Kidney (tissue), 13 donors: ENCODE measurements at regions not wholly inside any gene's neighbourhood (a gene's known extent, or its start where the extent isn't known, plus 50 kb on each side); places are given as distances from the start of the nearest gene placed in this dataset.

Source experiments
- DNase-seq, 5 donors: peaks; one replicate each; pipeline ENCODE4 v3.0.0-alpha.2; 2013 to 2020
- FAIRE-seq: peaks from 2 replicates; lab custom pipeline; 2012; peaks lifted over from hg19 to GRCh38; lab: Jason Lieb, UNC
- H3K27ac ChIP-seq, 2 donors: one replicate each; pipeline ENCODE4 v1.7.0; 2013; ENCODE audit warnings: low read depth in 2 of 2, low read length in 2 of 2, inconsistent platforms in 1 of 2
- H3K27me3 ChIP-seq: one replicate; pipeline ENCODE4 v1.7.1; 2013; ENCODE audit warnings: low read length, inconsistent platforms; ENCODE audit not compliant: control insufficient read depth, insufficient read depth
- H3K36me3 ChIP-seq, 3 donors: one replicate each; pipeline versions ENCODE4 v1.7.0 to v1.7.1; 2013; ENCODE audit warnings: low read length in 3 of 3, control low read depth in 1 of 3, inconsistent platforms in 1 of 3; ENCODE audit not compliant: insufficient read depth in 3 of 3, control insufficient read depth in 2 of 3
- H3K4me1 ChIP-seq, 3 donors: one replicate each; pipeline versions ENCODE4 v1.7.0 to v1.7.1; 2013; ENCODE audit warnings: low read length in 3 of 3, inconsistent platforms in 1 of 3, low read depth in 1 of 3; ENCODE audit not compliant: control insufficient read depth in 2 of 3, insufficient read depth in 2 of 3
- H3K4me3 ChIP-seq, 3 donors: one replicate each; pipeline versions ENCODE4 v1.7.0 to v1.8.1; 2013; ENCODE audit warnings: low read length in 3 of 3, control low read depth in 1 of 3, inconsistent platforms in 1 of 3
- H3K9ac ChIP-seq, 3 donors: one replicate each; pipeline versions ENCODE4 v1.7.0 to v1.7.1; 2013; ENCODE audit warnings: low read length in 3 of 3, control low read depth in 1 of 3, inconsistent platforms in 1 of 3
- H3K9me3 ChIP-seq, 3 donors: one replicate each; pipeline versions ENCODE4 v1.7.0 to v1.7.1; 2013; ENCODE audit warnings: low read length in 3 of 3, control low read depth in 1 of 3, inconsistent platforms in 1 of 3; ENCODE audit not compliant: control insufficient read depth in 2 of 3, insufficient read depth in 1 of 3
- intact Hi-C: fragments of 100-400 bp; cut with DNase I; formaldehyde crosslinking; loops from one replicate; pipeline ENCODE4 v1.11.1; 2022
- TF ChIP-seq, protein P1 (sequence below): IDR thresholded peaks from 3 replicates; pipeline ENCODE4 v1.5.1; 2012; ENCODE audit warnings: mild to moderate bottlenecking, moderate library complexity, borderline replicate concordance; ENCODE audit not compliant: insufficient read depth; ENCODE audit errors: extremely low read depth
- donor health status: control.
- donor health status: control.
- donor health status: control.
- donor health status: control.
- donor health status: control.
- donor health status: DM: yes; HTN: yes; CAD: no.
- donor health status: Normal renal cell carcinoma (clear cell type).

DNA sequence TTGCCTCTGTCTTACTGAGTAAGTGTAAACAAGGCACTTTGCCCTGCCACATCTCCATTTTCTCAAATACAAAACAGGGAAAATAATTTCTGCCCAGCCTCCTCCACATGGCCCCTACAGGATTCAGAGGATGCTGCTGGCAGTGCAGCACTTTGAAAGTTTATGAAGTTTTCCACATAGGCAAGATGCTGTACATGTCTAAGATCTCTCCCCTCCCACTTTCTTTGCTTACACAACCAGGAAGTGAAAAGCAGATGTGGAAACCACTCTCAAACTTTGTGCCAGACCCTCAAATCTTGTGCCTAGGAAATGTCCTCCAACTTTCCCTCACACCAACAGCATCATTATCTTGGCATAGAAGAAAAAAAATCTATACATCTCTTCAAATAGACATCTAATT, 257.0 kb upstream of the LDB2 start:
- no peaks in the 10 kb centered on the region for H3K36me3 ChIP-seq
- FAIRE-seq: no peak
- H3K27me3 ChIP-seq: no peaks in the 10 kb centered on the region
- H3K4me1 ChIP-seq: no peaks in the 10 kb centered on the region
- no peak for DNase-seq
- TF ChIP-seq, protein P1, sequence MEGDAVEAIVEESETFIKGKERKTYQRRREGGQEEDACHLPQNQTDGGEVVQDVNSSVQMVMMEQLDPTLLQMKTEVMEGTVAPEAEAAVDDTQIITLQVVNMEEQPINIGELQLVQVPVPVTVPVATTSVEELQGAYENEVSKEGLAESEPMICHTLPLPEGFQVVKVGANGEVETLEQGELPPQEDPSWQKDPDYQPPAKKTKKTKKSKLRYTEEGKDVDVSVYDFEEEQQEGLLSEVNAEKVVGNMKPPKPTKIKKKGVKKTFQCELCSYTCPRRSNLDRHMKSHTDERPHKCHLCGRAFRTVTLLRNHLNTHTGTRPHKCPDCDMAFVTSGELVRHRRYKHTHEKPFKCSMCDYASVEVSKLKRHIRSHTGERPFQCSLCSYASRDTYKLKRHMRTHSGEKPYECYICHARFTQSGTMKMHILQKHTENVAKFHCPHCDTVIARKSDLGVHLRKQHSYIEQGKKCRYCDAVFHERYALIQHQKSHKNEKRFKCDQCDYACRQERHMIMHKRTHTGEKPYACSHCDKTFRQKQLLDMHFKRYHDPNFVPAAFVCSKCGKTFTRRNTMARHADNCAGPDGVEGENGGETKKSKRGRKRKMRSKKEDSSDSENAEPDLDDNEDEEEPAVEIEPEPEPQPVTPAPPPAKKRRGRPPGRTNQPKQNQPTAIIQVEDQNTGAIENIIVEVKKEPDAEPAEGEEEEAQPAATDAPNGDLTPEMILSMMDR: no peak
- intact Hi-C loops: no loop called here
- no peak overlapping the region for H3K9ac ChIP-seq
- no peak overlapping the region for H3K4me3 ChIP-seq
- no peak overlapping the region for H3K27ac ChIP-seq
- H3K9me3 ChIP-seq: no peaks in the 10 kb centered on the region

DNA sequence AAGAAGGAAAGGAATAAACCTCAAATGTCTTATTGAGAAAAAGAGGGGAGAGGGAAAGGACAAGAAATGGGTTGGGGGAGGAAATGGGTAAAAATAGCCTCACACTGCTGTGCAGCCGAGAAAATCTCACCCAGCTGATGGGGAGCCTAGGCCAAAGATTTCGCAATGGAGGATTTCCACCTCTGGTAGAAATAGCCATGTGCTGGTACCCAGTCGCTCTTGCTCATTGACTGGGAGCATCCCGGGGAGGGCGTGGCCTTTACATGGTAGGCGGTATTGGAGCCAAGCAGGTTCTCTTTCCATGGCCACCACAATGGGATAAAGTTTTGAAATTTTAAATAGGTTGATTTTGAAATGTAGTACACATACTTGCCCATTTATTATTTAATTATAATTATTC, 255.1 kb upstream of the LDB2 start:
- H3K4me3 ChIP-seq: no peak overlapping the region
- TF ChIP-seq, protein P1: no peak
- H3K9me3 ChIP-seq: peaks cover 0 to 4% (median 0%) of the 10 kb centered on the region in 3 donors
- H3K36me3 ChIP-seq: no peaks in the 10 kb centered on the region
- intact Hi-C loops: no loop called here
- DNase-seq (no peak), FAIRE-seq (no peak)
- no peaks in the 10 kb centered on the region for H3K27me3 ChIP-seq
- no peaks in the 10 kb centered on the region for H3K4me1 ChIP-seq
- no peak overlapping the region for H3K27ac ChIP-seq
- no peak overlapping the region for H3K9ac ChIP-seq

DNA sequence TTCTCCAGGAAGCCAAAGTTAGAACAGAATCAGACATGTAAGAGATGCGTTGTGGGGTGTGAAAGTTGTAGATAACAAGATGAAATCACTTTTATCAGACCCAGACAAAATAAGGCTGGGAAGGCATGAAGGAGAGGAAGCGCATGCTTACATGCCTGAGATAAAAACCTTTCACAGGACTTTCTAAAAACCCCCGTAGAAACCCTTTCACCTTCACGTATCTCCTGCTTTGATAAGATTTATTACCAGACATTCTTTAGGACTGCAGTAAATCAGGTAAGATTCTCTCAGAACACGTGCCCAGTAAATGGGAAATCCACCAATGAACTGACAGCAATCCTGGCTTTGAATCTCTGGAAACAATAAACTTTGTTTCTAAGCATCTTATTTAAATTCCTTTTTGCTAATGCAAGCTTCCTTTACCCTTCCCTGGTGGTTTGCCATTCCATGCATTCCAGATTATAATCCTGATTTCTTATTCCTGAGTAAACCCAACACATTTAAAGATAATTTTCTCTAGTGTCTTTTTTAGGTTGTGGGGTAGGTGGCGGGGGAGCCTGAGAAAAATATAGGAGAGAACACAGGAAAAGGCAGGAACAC, 254.6 kb upstream of the LDB2 start:
- H3K4me1 ChIP-seq: no peaks in the 10 kb centered on the region
- intact Hi-C loops: no loop called here
- no peak for DNase-seq
- TF ChIP-seq, protein P1: no peak
- no peaks in the 10 kb centered on the region for H3K27me3 ChIP-seq
- H3K9ac ChIP-seq: no peak overlapping the region
- FAIRE-seq: no peak
- H3K36me3 ChIP-seq: no peaks in the 10 kb centered on the region
- peaks cover 0 to 4% (median 0%) of the 10 kb centered on the region in 3 donors for H3K9me3 ChIP-seq
- no peak overlapping the region for H3K4me3 ChIP-seq
- H3K27ac ChIP-seq: no peak overlapping the region

DNA sequence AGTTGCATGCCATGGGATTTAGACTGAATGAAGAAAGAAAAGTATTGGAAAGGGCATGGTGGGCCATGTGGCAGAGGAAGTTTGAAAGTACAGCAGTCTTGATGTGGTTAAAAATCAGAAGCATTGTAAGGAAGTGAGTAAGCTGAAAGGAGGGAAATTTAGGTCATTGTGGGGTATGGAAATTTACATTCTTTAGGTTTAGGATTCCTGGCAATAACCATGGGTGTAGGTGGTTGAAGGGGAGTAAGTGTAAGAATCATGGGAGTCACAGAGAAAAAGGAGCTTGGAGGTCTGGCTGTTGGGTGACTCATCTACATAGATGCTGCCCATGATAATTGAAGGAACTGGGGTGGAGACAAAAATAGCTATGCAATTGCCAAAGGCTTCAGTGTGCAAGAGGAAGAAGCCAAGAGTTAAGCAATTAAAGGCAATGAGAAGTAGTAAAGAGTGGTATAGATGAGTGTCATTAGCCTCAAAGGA, 243.8 kb upstream of the LDB2 start:
- Histone ChIP-seq H3K4me3 (no peak overlapping the region), H3K4me1 (no peaks in the 10 kb centered on the region), H3K9me3 (peaks cover 0 to 11% (median 0%) of the 10 kb centered on the region in 3 donors), H3K9ac (no peak overlapping the region), H3K27ac (no peak overlapping the region), H3K27me3 (no peaks in the 10 kb centered on the region), H3K36me3 (no peaks in the 10 kb centered on the region)
- TF ChIP-seq, protein P1: no peak
- no peak for DNase-seq
- FAIRE-seq: no peak
- intact Hi-C loops: no loop called here
